ENCODE measurements at regions not wholly inside any gene's neighbourhood (a gene's known extent, or its start where the extent isn't known, plus 50 kb on each side); places are given as distances from the start of the nearest gene placed in this dataset.

GRCh38 chrX:11056322-11057176 is 54.6 kb upstream of the HCCS start:
- no peak for DNase-seq (ENCODE audit: low read depth)

- DNase-seq (ENCODE audit: low read depth) = peak; percentile 8
These were observed 51.2 kb upstream of the HCCS start for GRCh38 chrX:11059933-11060332.

Data from amniotic epithelial cell (primary cell).